GM19467 (cell line): ENCODE measurements at regions not wholly inside any gene's neighbourhood (a gene's known extent, or its start where the extent isn't known, plus 50 kb on each side); places are given as distances from the start of the nearest gene placed in this dataset.

Experiments
- ATAC-seq: cut with Tn5 transposase; IDR thresholded peaks from one replicate; pipeline ENCODE4 v1.9.1; 2021; ENCODE audit warnings: mild to moderate bottlenecking, moderate library complexity; ENCODE audit not compliant: unreplicated experiment

GRCh38 chr2:59936048-59936447 lies 617.4 kb downstream of the BCL11A start:
- no peak for ATAC-seq

GRCh38 chr2:59935005-59935404 lies 618.4 kb downstream of the BCL11A start:
- no peak for ATAC-seq

- no peak for ATAC-seq
Measured at GRCh38 chr2:59933948-59934347, 619.5 kb downstream of the BCL11A start.

GRCh38 chr2:59932341-59932740 lies 621.1 kb downstream of the BCL11A start:
- no peak for ATAC-seq

GRCh38 chr2:59930430-59930829 lies 623.0 kb downstream of the BCL11A start:
- no peak for ATAC-seq

- no peak for ATAC-seq
Measured at GRCh38 chr2:59926731-59927130, 626.7 kb downstream of the BCL11A start.

- ATAC-seq = no peak
Measured at GRCh38 chr2:59925321-59925720, 628.1 kb downstream of the BCL11A start.

- no peak for ATAC-seq
Measured at GRCh38 chr2:59924346-59924745, 629.1 kb downstream of the BCL11A start.

- no peak for ATAC-seq
Measured at GRCh38 chr2:59922450-59922849, 631.0 kb downstream of the BCL11A start.

GRCh38 chr2:59921743-59922142 lies 631.7 kb downstream of the BCL11A start:
- ATAC-seq = no peak

GRCh38 chr2:59920961-59921360 lies 632.5 kb downstream of the BCL11A start:
- ATAC-seq = no peak

- ATAC-seq = no peak
Measured at GRCh38 chr2:59920307-59920706, 633.1 kb downstream of the BCL11A start.

- no peak for ATAC-seq
Measured at GRCh38 chr2:59919579-59919978, 633.9 kb downstream of the BCL11A start.

- no peak for ATAC-seq
Measured at GRCh38 chr2:59912042-59912441, 641.4 kb downstream of the BCL11A start.

GRCh38 chr2:59910166-59910565 lies 643.3 kb downstream of the BCL11A start:
- no peak for ATAC-seq

- ATAC-seq = no peak
Measured at GRCh38 chr2:59909147-59909546, 644.3 kb downstream of the BCL11A start.

- no peak for ATAC-seq
Measured at GRCh38 chr2:59905731-59906130, 647.7 kb downstream of the BCL11A start.

GRCh38 chr2:59903994-59904544 lies 649.4 kb downstream of the BCL11A start:
- ATAC-seq = no peak

GRCh38 chr2:59900728-59901452 lies 652.6 kb downstream of the BCL11A start:
- no peak for ATAC-seq

- no peak for ATAC-seq
Measured at GRCh38 chr2:59899692-59900091, 653.8 kb downstream of the BCL11A start.

- ATAC-seq = no peak
Measured at GRCh38 chr2:59896499-59897245, 656.8 kb downstream of the BCL11A start.

- ATAC-seq = no peak
Measured at GRCh38 chr2:59893612-59894011, 659.8 kb downstream of the BCL11A start.
